ENCODE measurements at regions not wholly inside any gene's neighbourhood (a gene's known extent, or its start where the extent isn't known, plus 50 kb on each side); places are given as distances from the start of the nearest gene placed in this dataset.

- TF ChIP-seq CTCF (IDR thresholded peaks at IDR 0.05), result no peak
- TF ChIP-seq POLR2A (IDR thresholded peaks at IDR 0.05), result no peak
These were observed 88.9 kb downstream of the DMAC1 start for GRCh38 chr9:7710686-7711085.

All from right lobe of liver (tissue), 4 donors.